GM18507 (cell line): ENCODE measurements at regions not wholly inside any gene's neighbourhood (a gene's known extent, or its start where the extent isn't known, plus 50 kb on each side); places are given as distances from the start of the nearest gene placed in this dataset.

Experiments
- DNase-seq: peaks from one replicate; pipeline ENCODE4 v3.0.0; 2011; ENCODE audit warnings: low read depth; ENCODE audit not compliant: insufficient read length; ENCODE audit errors: extremely low spot score
- FAIRE-seq: peaks from 2 replicates; lab custom pipeline; 2011; peaks lifted over from hg19 to GRCh38; lab: Jason Lieb, UNC

DNA sequence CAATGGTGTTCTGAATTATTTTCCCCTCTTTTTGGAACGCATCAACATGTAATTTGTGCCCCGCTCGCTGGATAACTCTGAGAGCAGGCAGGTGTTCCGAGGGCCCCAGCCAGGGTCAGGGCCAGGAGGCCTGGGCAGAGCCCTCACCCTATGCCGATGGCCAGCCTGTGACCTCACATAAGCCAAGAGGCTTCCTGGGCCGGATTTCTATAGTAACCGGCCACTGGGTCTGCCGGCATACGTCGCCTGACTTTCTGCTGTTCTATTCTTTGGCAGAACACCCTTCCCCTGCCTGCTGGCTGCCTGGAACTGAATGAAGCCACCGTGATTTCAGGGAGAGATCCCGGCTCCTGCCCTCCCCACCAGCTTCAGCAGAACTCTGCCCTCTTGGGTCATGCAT, 375.2 kb downstream of the SHANK2 start:
- DNase-seq = no peak
- FAIRE-seq = no peak

- no peak for DNase-seq
- no peak for FAIRE-seq
These were observed 374.0 kb downstream of the SHANK2 start for GRCh38 chr11:70878366-70878765.

DNA sequence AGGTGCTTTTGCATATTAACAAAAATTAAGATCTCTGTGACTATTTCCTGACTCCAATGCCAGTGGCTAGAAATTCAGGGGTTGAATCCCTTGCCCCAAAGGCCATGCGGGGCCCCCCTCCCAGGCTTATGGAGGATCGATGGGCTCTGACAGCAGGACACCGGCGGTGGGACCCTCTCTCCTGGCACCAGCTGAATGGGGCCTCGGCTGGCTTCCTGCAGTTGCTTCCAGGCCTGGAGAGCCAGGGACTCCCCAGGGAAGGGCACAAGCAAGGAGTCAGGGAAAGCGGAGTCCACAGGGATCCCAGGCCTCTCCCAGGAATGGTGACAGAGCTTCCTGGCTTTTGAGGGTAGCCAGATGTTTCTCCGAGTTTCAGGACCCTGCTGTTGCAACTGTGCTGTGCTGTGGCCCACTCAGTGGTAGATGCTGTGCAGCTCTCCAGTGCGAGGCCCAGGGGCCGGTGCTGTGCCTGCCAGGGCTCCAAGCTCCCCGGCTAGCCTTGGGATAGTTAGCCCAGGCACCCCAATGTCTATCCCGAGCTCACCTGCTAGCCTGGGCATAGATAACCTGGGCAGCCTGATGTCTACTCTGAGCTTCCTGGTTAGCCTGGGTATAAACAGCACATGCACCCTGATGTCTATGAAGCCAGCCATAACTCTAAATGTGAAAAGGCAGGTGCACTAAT, 372.6 kb downstream of the SHANK2 start:
- FAIRE-seq (no peak), DNase-seq (no peak)

DNA sequence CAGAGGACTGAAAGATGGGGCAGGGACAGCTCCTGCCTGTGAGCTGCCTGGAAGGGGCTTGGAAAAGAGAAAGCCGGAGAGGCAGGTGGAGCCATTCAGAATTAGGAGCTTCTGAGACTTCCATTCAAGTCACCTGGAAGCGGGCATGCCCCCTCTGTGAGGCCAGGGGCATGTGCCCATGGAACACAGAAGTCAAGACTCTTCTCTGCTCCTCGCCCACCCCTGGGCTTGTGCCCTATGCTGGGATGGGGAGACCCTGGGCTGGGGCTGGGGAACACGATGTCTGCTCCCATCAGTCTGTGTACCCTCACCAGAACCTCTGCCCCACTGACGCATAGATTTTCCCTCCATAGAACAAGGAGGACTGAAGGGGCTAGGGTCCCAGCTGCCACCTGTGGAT, 372.0 kb downstream of the SHANK2 start:
- FAIRE-seq (no peak), DNase-seq (no peak)

- no peak for FAIRE-seq
- no peak for DNase-seq
These were observed 370.2 kb downstream of the SHANK2 start for GRCh38 chr11:70881948-70882715.

GRCh38 chr11:70882716-70883085, 369.7 kb downstream of the SHANK2 start:
- FAIRE-seq (no peak), DNase-seq (no peak)

DNA sequence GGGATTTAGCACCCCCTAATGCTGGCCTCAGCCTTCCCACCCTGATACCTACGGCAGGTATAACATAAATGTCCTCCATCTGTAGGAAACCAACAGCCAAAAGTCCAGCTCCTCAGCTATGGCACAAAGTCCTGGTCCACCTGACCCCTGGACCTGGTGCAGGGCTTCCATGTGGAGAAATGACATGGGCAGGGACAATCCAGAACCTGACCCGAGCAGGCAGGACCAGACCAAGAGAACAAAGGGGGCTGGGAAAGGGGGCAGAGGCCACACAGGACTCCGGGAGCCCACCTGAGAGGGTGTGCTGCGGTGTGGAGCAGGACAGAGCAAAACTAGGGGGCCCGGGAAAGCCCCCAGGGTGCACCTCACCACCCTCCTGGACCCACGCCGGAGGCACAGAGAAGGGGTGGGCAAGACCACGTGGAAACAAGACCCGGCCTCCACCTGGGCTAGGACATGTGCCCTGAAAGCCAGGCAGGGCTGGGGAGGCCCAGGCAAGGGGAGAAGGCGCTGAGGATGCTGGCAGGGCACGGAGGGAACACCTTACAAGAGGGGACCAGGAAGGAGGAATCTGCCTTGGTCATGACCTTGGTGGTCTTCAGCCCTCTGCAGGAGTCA, 368.9 kb downstream of the SHANK2 start:
- DNase-seq (no peak), FAIRE-seq (no peak)

DNA sequence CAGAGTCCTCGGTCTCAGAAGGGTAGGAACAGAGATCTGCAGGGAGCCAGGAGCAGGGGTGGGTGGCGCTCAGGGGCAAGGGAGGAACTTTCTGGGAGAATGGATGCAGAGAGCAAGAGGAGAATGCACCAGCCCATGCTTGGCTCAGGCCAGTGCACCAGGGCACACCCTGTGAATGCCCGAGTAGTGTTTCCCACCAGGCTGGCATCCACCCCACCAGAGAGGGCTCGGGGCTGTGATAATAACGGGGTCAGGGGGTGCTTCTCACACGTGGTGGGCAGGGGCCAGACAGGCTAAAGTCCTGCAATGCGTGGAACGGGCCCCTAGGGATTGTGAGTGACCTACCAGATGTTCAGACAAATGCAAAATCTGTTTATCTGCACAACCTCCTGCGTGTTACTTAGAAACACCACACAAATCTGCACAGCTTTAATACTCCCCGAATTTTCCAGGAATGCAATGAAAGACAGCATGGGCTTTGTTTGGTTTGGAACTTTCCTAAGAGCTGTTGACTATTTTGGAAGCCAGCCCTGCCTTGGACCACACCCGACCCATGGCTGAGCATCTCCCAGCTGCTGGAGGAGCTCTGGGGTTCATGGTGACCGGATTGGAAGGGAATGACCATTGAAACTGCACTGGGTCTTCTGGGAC, 368.3 kb downstream of the SHANK2 start:
- no peak for FAIRE-seq
- DNase-seq = no peak

DNA sequence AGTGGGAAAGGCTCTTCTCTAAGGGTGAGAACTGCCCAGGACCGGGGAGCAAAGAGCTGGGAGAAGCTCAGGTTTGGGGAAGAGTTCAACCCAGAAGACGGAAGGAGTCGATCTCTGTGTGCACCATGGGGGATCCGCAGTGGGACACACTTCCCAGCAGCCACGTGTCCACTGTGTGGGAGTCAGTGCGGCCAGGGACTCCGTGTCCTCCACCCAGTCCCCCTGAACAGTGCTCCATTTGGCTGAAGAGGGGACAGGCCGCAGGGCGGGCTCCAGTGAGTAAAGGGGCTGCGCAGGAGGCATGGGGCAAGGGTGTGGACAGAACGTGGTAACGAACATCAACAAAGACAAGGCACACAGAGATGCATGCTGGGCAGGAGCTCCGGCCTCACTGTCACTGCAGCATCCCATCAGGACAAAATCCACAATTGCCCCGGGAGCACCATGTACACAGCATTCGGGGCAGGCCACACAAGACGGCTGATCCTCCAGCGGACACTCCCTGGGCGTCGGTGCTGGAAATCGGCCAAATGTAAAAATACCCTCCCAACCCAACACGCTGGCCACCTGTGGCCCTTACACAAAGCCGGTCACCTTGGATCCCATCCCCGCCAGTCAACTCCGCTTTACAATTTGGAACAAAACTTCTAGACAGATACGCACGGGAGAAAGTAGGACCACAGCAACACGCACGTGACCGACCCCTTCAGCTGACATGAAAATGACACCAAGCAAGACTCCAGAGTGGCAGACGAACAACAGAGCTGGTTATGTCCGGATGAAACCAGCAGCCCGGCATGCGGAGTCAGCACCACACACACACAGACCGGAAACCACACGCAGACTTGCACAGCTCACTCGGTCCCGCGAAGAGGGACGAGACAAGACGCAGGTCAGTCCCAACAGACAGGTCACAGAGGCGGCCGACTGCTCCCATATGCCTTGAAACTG, 366.8 kb downstream of the SHANK2 start:
- FAIRE-seq (no peak), DNase-seq (no peak)

DNA sequence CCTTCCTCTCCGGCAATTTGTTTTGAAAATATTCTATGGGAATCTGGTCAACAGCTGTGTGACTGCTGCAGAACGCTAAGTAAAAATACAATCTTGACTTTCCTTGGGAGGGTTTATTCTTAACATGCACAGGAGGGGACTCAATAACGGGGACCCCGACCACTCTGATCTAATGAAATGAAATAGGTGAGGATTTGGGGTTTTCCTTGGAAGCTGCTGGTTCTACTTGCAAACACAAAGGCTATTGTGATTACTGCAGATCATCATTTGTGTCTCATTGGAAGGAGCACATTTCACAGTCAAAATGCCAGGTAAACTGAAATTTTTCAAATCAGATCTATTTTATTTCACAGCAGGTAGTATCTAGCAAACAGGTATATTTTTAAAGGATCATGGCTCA, 366.1 kb downstream of the SHANK2 start:
- FAIRE-seq = no peak

GRCh38 chr11:70886676-70887541, 365.5 kb downstream of the SHANK2 start:
- no peak for FAIRE-seq

More for the DNA sequence above, 366.1 kb downstream of the SHANK2 start:
- no peak for DNase-seq

DNA sequence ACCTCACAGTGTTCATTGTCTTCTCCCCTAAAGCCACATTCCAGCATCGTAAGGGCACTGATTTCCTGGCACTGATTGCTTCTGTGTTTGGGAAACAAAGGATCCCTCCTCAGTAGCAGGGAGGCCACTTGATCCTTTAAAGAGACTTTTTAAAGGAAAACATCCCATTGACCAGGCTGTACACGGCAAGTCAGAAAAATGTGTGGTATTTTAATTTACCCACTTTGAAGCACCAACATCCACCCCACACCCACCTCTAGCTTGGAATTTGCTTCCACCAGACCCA, 364.9 kb downstream of the SHANK2 start:
- DNase-seq (no peak), FAIRE-seq (no peak)

More at GRCh38 chr11:70886676-70887541, 365.5 kb downstream of the SHANK2 start:
- no peak for DNase-seq

GRCh38 chr11:70888061-70888460, 364.3 kb downstream of the SHANK2 start:
- no peak for DNase-seq
- no peak for FAIRE-seq

DNA sequence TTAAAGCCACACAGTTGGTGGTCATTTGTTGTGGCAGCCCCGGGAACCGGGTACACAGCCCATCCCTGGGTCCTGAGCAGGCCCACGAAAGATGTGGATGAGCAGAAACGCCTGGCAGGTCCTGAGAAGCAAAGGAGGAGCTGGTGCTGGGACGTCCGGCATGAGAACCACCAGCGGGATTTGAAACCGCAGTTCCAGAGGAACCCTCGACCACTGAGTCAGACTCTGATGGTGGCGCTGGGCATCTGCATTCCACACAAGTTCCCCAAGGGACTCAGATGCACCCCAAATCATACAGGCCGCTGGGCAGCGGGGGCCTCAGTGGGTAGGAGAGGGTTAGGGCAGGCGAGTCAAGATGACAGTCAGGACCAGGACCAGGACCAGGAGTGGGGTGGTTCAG, 363.0 kb downstream of the SHANK2 start:
- FAIRE-seq = no peak
- DNase-seq = no peak

DNA sequence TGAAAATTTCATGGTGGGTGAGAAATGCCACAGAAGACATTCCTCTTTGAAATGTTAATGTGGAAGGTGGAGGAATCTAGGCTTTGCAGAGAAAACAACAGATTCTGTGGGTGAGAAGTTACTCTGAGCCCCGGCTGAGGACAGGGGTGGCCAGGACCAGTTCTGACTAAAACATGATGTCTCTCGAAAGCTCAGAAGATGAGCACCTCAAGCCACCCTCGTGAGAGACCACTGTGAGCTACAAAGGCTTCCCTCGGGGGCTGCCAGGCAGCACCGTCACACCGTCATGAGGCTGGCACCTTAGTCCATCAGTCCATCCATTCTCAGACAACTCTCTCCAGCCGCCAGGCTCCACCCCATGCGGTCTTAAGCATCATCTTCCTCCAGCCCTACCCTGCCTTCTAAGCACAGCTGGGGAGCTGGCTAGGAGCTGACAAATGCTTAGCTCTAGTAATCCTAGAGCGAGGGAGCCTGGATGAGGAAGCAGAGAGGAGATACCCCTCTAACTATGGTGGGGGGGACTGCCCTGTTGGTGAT, 360.5 kb downstream of the SHANK2 start:
- FAIRE-seq = no peak
- DNase-seq = no peak

DNA sequence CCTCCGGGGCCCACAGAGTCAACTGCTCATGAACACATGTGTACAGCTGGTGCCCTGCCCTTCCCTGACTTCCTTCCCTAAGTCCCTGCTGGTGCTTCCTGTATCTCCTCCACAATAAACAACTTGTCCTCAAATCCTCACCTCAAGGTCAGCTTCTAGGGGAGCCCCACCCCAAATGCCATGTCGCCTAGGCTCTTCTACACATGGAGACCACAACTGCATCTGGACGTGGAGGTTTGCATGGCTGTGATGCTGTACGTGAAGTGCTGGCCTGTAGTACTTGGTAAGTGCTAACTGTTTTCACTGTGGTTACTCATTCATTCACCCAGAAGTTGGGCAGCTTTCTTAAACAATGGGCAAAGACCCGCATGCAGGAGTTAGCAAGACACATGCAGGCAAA, 359.5 kb downstream of the SHANK2 start:
- DNase-seq (no peak), FAIRE-seq (no peak)

DNA sequence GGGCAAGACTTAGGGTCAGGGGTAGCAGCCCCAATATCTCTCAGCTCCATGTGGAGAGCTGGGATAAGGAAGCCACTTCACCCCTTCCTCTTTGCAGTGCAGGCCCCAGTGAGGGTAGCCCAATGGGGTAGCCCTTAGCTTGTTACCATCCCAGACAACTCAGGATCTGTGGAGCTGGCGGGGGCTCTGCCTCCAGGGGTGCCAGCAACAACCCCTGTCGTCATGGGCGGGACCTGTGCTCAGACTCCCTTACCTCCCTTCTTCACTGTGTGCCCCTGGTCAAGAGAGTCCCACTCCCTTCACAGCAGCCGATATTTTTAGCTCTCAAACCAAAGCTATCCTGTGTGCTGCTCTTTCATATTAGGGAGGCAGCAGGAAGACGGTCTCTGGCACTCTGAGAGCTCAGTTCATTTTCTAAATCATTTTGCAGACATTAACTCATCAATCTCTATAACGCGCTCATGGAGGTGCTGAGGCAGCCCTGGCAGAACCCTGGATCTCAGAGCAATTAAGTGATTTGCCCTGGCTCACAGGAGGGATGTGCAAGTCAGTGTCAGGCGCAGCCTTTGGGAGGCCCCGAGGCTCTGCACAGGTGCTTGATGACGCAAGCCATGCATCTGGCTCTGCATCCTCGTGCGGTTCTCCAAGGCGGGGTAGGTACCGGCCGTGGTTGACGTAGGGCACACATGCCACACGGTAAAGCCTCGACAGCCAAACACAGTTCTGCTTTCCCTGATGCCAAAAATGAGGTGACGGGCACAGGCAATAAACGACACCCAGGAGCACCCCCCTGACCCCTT, 357.6 kb downstream of the SHANK2 start:
- no peak for FAIRE-seq
- DNase-seq = no peak

DNA sequence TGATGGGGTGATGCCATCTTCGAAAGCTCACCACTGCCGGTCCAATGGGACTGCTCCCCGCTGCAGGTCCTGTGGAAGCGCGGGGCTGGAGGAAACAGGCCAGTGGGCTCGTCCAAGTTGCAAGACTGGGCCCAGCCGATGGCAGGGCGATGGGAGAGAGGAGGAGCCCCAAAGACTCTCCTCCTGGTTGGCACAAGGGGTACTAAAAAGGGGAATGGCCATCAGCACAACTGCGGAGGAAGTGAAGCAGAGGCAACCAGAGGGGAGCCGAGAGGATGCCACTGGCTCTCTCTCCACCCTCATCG, 357.1 kb downstream of the SHANK2 start:
- DNase-seq = no peak
- no peak for FAIRE-seq
